GM23248 (cell line): ENCODE measurements at regions not wholly inside any gene's neighbourhood (a gene's known extent, or its start where the extent isn't known, plus 50 kb on each side); places are given as distances from the start of the nearest gene placed in this dataset.

Source experiments
- EZH2 ChIP-seq: fragments of 200-600 bp; sonication (generic); IDR thresholded peaks from 2 replicates; pipeline ENCODE4 v1.6.1; 2018; ENCODE audit warnings: antibody characterized with exemption, mild to moderate bottlenecking; ENCODE audit not compliant: insufficient read depth, poor library complexity, severe bottlenecking
- EZH2phosphoT487 ChIP-seq: fragments of 200-600 bp; sonication (generic); IDR thresholded peaks from 2 replicates; pipeline ENCODE4 v1.6.1; 2018; ENCODE audit warnings: antibody characterized with exemption, moderate library complexity, mild to moderate bottlenecking, low read depth; ENCODE audit not compliant: insufficient read depth

DNA sequence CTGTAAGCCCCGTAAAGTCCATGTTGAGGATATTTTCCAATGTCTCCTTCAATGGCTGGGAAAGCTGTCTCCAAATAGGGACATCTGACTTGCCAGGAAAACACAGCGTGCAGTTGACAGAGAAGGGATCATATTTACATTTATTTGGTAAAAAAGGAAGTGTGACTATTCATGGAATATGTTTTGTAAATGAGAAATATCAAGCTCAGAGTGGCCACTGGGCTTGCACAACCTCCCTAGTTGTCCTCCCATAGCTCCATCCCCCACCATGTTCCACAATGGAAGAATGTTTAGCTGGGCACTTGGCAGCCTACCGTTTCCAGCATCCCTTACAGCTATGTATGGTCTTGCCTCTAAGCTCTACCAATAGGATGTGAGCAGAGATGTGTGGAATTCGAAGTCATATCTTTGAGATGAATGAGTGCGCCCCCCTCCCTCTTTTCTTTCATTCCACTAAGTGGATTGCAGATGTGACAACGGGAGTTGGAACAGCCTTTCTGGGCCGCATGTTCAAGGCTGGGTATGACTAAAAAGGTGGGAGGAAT lies 306.6 kb upstream of the ZMIZ1 start:
- no peak for TF ChIP-seq EZH2
- no peak for TF ChIP-seq EZH2phosphoT487
